Thoracic aorta (tissue), 2 donors: ENCODE measurements at regions not wholly inside any gene's neighbourhood (a gene's known extent, or its start where the extent isn't known, plus 50 kb on each side); places are given as distances from the start of the nearest gene placed in this dataset.

Experiments
- ATAC-seq: fragments of 150-250 bp; one replicate; pipeline ENCODE4 v1.8.0; 2017; ENCODE audit warnings: low read depth; ENCODE audit not compliant: insufficient number of reproducible peaks, low FRiP score
- DNase-seq: peaks from one replicate; pipeline ENCODE4 v3.0.0-alpha.2; 2020; ENCODE audit warnings: low spot score
- H3K27ac ChIP-seq, 2 donors: fragments of 200-600 bp; sonication (generic); 1 replicate in 1 of 2; 2 replicates in 1 of 2; pipeline ENCODE4 v1.5.1; 2016; ENCODE audit warnings: mild to moderate bottlenecking in 2 of 2, moderate library complexity in 2 of 2
- H3K27me3 ChIP-seq: fragments of 200-600 bp; sonication (generic); replicated peaks from 2 replicates; pipeline ENCODE4 v1.6.0; 2016; ENCODE audit warnings: mild to moderate bottlenecking; ENCODE audit not compliant: insufficient read depth
- H3K36me3 ChIP-seq: fragments of 200-600 bp; sonication (generic); one replicate; pipeline ENCODE4 v1.5.1; 2016
- H3K4me1 ChIP-seq, 2 donors: fragments of 200-600 bp; sonication (generic); 1 replicate in 1 of 2; 2 replicates in 1 of 2; pipeline versions ENCODE4 v1.5.1 to v1.6.0; 2016; ENCODE audit warnings: low read depth in 2 of 2, mild to moderate bottlenecking in 1 of 2; ENCODE audit not compliant: control insufficient read depth in 1 of 2
- H3K4me3 ChIP-seq: fragments of 200-600 bp; sonication (generic); 2 replicates; pipeline ENCODE4 v1.5.1; 2016; ENCODE audit warnings: mild to moderate bottlenecking
- H3K9me3 ChIP-seq: fragments of 200-600 bp; sonication (generic); 2 replicates; pipeline ENCODE4 v1.5.1; 2016
- CTCF ChIP-seq: fragments of 200-600 bp; sonication (generic); IDR thresholded peaks from one replicate; pipeline ENCODE4 v1.5.1; 2019; ENCODE audit warnings: antibody characterized with exemption

DNA sequence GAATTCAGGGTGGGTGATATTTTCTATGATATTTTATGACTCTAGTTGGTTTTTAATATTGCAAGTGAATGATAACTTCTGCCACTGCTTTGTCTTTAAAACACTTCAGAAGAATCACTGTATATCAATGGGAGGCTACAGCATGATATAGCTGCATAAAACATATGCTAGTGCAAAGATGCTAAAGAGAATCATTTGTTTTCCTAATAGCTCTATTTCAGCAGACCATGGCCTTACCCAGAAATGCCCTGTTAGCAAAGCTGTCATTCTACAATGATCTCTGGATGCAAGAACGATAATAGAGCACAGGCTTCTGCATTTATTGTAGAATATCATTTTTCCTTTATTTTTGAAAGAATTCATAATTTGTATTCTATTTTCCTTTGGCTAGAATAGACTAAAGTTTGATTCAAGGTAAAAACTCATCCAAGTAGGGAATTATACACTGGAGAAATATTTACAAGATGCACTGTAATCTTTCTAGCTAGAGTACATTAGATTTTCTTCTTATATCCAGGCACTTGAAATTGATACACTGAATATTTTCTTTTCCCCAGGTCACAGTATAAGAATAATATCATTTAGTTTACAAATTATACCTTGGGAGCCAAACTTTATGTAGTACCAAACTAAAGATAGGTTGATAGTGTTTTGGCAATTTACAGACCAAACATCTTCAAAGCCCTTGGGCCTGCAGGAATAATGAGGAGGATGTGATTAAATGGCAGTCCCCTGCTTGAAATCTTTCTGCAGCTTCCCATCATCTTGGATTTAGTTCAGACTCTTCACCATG lies 252.6 kb upstream of the LINC00305 start:
- ATAC-seq (no peak), DNase-seq (no peak)
- Histone ChIP-seq H3K9me3 (no peaks in the 10 kb centered on the region), H3K4me3 (no peak overlapping the region), H3K27me3 (no peaks in the 10 kb centered on the region), H3K4me1 (no peaks in the 10 kb centered on the region), H3K36me3 (no peaks in the 10 kb centered on the region), H3K27ac (no peak overlapping the region)
- no peak for TF ChIP-seq CTCF

DNA sequence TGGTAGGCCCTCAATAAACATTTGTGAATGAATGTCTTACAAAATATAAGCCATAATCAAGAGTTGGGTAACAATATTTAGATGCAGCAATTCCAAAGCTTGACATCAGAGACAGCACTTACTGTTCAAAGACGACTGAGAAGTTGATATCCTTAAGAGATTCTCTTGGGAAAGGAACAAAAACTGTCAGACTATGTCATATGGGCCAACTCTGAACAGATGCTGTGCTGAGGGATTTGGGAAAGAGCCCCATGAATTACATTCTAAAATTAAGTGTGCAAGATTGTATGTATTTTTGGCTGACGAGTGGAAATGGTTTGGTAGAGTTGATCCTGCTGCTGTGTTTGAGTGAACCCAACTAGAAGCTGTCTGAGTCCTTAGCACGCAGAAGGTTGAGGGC lies 250.7 kb upstream of the LINC00305 start:
- Histone ChIP-seq H3K27me3 (no peaks in the 10 kb centered on the region), H3K36me3 (no peaks in the 10 kb centered on the region), H3K27ac (no peak overlapping the region), H3K4me3 (no peak overlapping the region), H3K9me3 (no peaks in the 10 kb centered on the region), H3K4me1 (no peaks in the 10 kb centered on the region)
- ATAC-seq (no peak), DNase-seq (no peak)
- no peak for TF ChIP-seq CTCF

- Histone ChIP-seq H3K9me3 (no peaks in the 10 kb centered on the region), H3K36me3 (no peaks in the 10 kb centered on the region), H3K4me3 (no peak overlapping the region), H3K4me1 (no peaks in the 10 kb centered on the region), H3K27me3 (no peaks in the 10 kb centered on the region), H3K27ac (no peak overlapping the region)
- no peak for TF ChIP-seq CTCF
- ATAC-seq (no peak), DNase-seq (no peak)
Observed at GRCh38 chr18:64398320-64398719, 249.4 kb upstream of the LINC00305 start.

- no peak for DNase-seq
- no peak for ATAC-seq
- Histone ChIP-seq H3K27me3 (no peaks in the 10 kb centered on the region), H3K27ac (no peak overlapping the region), H3K36me3 (no peaks in the 10 kb centered on the region), H3K9me3 (no peaks in the 10 kb centered on the region), H3K4me3 (no peak overlapping the region), H3K4me1 (no peaks in the 10 kb centered on the region)
- TF ChIP-seq CTCF = no peak
Observed at GRCh38 chr18:64392202-64392601, 243.3 kb upstream of the LINC00305 start.

GRCh38 chr18:64384101-64384500 lies 235.2 kb upstream of the LINC00305 start:
- Histone ChIP-seq H3K36me3 (no peaks in the 10 kb centered on the region), H3K4me3 (no peak overlapping the region), H3K4me1 (no peaks in the 10 kb centered on the region), H3K9me3 (no peaks in the 10 kb centered on the region), H3K27ac (no peak overlapping the region), H3K27me3 (no peaks in the 10 kb centered on the region)
- ATAC-seq (no peak), DNase-seq (no peak)
- no peak for TF ChIP-seq CTCF
